ENCODE measurements at regions not wholly inside any gene's neighbourhood (a gene's known extent, or its start where the extent isn't known, plus 50 kb on each side); places are given as distances from the start of the nearest gene placed in this dataset.
"Not testable (repeated sequence)": the region's sequence is repeated elsewhere in the genome, so short reads cannot be mapped to it uniquely, and the experiment has no call there.

DNA sequence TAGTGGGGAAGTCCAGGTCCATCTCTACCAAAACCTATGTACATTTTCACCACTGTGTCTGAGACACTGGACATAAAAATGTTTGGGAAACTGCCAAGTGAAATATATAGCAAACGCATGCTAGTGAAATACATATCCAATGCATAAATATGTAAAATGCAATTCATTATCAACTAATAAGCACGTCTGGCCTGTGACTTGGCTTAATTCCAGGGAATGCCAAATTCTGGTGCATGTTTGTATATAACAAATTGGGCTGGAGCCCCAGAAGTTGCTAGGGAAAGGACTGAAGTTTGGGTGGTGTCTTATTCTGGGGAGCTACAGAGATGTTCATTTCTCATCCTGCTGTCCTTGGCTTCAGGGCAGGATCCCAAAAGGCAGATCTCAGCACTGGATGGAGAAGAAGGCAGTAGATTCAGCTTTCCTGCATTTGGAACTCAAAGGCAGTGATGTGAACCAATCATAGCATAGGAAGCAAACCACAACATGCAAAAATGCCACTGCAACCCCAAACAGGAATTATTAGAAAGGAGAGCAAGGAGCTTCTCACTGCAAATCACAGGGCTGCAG lies 184.3 kb downstream of the HS3ST3A1 start:
- no peak overlapping the region for H3K4me3 ChIP-seq (ENCODE audit: low read depth, low read length, poor library complexity, severe bottlenecking)
- no peaks in the 10 kb centered on the region for H3K27me3 ChIP-seq (replicated peaks; ENCODE audit: insufficient read depth, low read depth, low read length, poor library complexity)
- CTCF ChIA-PET: no interaction called here
- H3K27ac ChIP-seq (ENCODE audit: low read depth, low read length, poor library complexity, severe bottlenecking): no peak overlapping the region
- BruUV-seq (replicated peaks): no TSS peak
- intact Hi-C loops (cut with micrococcal nuclease; ENCODE audit: unreplicated experiment): no loop called here
- no peaks in the 10 kb centered on the region for H3K36me3 ChIP-seq (ENCODE audit: insufficient read depth, low read length, poor library complexity, severe bottlenecking)
- peaks cover 11% of the 10 kb centered on the region for H3K9me3 ChIP-seq (ENCODE audit: low read depth, low read length, poor library complexity, severe bottlenecking)
- TF ChIP-seq, protein P1, sequence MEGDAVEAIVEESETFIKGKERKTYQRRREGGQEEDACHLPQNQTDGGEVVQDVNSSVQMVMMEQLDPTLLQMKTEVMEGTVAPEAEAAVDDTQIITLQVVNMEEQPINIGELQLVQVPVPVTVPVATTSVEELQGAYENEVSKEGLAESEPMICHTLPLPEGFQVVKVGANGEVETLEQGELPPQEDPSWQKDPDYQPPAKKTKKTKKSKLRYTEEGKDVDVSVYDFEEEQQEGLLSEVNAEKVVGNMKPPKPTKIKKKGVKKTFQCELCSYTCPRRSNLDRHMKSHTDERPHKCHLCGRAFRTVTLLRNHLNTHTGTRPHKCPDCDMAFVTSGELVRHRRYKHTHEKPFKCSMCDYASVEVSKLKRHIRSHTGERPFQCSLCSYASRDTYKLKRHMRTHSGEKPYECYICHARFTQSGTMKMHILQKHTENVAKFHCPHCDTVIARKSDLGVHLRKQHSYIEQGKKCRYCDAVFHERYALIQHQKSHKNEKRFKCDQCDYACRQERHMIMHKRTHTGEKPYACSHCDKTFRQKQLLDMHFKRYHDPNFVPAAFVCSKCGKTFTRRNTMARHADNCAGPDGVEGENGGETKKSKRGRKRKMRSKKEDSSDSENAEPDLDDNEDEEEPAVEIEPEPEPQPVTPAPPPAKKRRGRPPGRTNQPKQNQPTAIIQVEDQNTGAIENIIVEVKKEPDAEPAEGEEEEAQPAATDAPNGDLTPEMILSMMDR (conservative IDR thresholded peaks at IDR 0.05; ENCODE audit: low read depth, low read length): no peak
- TF ChIP-seq EZH2 (IDR thresholded peaks at IDR 0.05; ENCODE audit: borderline replicate concordance, low read depth, low read length, poor library complexity, severe bottlenecking): no peak
- DNase-seq (ENCODE audit: low spot score): no peak
- no peaks in the 10 kb centered on the region for H3K4me1 ChIP-seq (ENCODE audit: insufficient read depth, low read length, poor library complexity, severe bottlenecking)
- POLR2A ChIA-PET (ENCODE audit: low non-redundant PET): no interaction called here

DNA sequence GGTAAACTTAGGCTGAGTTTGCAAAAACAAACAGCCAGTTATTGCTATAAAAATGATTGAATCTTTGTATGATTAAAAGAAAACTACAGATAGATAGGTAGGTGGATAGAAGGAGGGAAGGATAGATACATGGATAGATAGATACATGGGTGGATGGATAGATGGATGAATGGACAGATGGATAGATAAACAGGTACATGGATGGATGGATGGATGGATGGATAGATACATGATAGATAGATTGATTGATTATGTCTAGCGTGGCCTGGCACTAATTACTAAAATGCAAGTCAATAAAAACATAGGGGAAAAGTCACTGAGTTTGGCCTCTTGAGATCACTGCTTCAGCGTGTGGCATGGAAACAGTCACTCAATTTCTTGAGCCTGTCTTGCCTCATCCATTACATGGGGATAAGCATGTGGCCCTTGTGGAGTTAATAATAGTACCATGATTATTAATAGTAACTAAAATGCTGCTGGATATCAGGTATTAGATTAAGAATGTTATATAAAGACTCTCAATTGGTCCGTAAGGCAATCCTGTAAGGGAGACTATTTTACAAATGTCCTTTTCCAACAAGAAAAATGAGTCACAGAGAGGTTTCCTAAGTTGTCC lies 184.9 kb downstream of the HS3ST3A1 start:
- no peaks in the 10 kb centered on the region for H3K36me3 ChIP-seq (ENCODE audit: insufficient read depth, low read length, poor library complexity, severe bottlenecking)
- no peaks in the 10 kb centered on the region for H3K4me1 ChIP-seq (ENCODE audit: insufficient read depth, low read length, poor library complexity, severe bottlenecking)
- DNase-seq (ENCODE audit: low spot score): no peak
- no peak overlapping the region for H3K27ac ChIP-seq (ENCODE audit: low read depth, low read length, poor library complexity, severe bottlenecking)
- intact Hi-C loops (cut with micrococcal nuclease; ENCODE audit: unreplicated experiment): no loop called here
- POLR2A ChIA-PET (ENCODE audit: low non-redundant PET): no interaction called here
- CTCF ChIA-PET: no interaction called here
- no TSS peak for BruUV-seq (replicated peaks)
- H3K27me3 ChIP-seq (replicated peaks; ENCODE audit: insufficient read depth, low read depth, low read length, poor library complexity): no peaks in the 10 kb centered on the region
- H3K9me3 ChIP-seq (ENCODE audit: low read depth, low read length, poor library complexity, severe bottlenecking): peaks cover 11% of the 10 kb centered on the region
- TF ChIP-seq EZH2 (IDR thresholded peaks at IDR 0.05; ENCODE audit: borderline replicate concordance, low read depth, low read length, poor library complexity, severe bottlenecking): no peak
- H3K4me3 ChIP-seq (ENCODE audit: low read depth, low read length, poor library complexity, severe bottlenecking): no peak overlapping the region

DNA sequence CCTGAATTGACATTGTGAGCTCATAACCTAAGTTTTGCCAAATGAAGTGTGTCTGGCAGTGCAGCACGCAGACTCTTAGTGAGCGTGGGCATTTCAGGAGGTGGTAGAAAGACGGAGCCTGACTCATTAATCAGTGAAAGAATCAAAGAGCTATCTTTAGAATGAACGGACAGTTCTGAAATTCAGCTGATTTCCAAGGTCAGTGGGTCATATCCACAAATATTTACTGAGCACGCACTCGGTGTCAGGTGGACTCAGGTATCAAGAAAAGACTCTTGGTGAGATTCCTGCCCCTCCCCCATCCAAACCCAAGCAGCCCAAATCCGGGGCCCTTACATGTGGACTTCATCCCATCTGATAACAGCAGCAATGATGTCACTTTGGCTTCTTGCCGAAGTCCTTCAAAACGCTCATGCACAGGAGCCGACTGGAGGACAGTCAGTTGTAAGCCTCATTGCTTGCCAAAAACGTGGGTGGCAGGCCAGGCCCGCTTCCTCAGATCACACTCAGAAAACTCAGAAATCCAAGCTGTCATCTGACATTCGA lies 185.8 kb downstream of the HS3ST3A1 start:
- no peaks in the 10 kb centered on the region for H3K27me3 ChIP-seq (replicated peaks; ENCODE audit: insufficient read depth, low read depth, low read length, poor library complexity)
- TF ChIP-seq EZH2 (IDR thresholded peaks at IDR 0.05; ENCODE audit: borderline replicate concordance, low read depth, low read length, poor library complexity, severe bottlenecking): no peak
- TF ChIP-seq, protein P1 (conservative IDR thresholded peaks at IDR 0.05; ENCODE audit: low read depth, low read length): no peak
- H3K4me1 ChIP-seq (ENCODE audit: insufficient read depth, low read length, poor library complexity, severe bottlenecking): no peaks in the 10 kb centered on the region
- H3K4me3 ChIP-seq (ENCODE audit: low read depth, low read length, poor library complexity, severe bottlenecking): no peak overlapping the region
- no TSS peak for BruUV-seq (replicated peaks)
- DNase-seq (ENCODE audit: low spot score): peak; percentile 2
- CTCF ChIA-PET: no interaction called here
- no peak overlapping the region for H3K27ac ChIP-seq (ENCODE audit: low read depth, low read length, poor library complexity, severe bottlenecking)
- H3K36me3 ChIP-seq (ENCODE audit: insufficient read depth, low read length, poor library complexity, severe bottlenecking): no peaks in the 10 kb centered on the region
- POLR2A ChIA-PET (ENCODE audit: low non-redundant PET): no interaction called here
- peaks cover 18% of the 10 kb centered on the region for H3K9me3 ChIP-seq (ENCODE audit: low read depth, low read length, poor library complexity, severe bottlenecking)
- intact Hi-C loops (cut with micrococcal nuclease; ENCODE audit: unreplicated experiment): no loop called here

- intact Hi-C loops (cut with micrococcal nuclease; ENCODE audit: unreplicated experiment); CTCF ChIA-PET; H3K27me3 ChIP-seq (replicated peaks; ENCODE audit: insufficient read depth, low read depth, low read length, poor library complexity); DNase-seq (ENCODE audit: low spot score); H3K36me3 ChIP-seq (ENCODE audit: insufficient read depth, low read length, poor library complexity, severe bottlenecking); H3K4me1 ChIP-seq (ENCODE audit: insufficient read depth, low read length, poor library complexity, severe bottlenecking); H3K4me3 ChIP-seq (ENCODE audit: low read depth, low read length, poor library complexity, severe bottlenecking); BruUV-seq (replicated peaks); POLR2A ChIA-PET (ENCODE audit: low non-redundant PET); H3K27ac ChIP-seq (ENCODE audit: low read depth, low read length, poor library complexity, severe bottlenecking): not testable (repeated sequence)
- peaks cover 21% of the 10 kb centered on the region for H3K9me3 ChIP-seq (ENCODE audit: low read depth, low read length, poor library complexity, severe bottlenecking)
Observed at GRCh38 chr17:13415200-13415599, 186.5 kb downstream of the HS3ST3A1 start.

Measured in A673 (cell line).